ENCODE measurements at regions not wholly inside any gene's neighbourhood (a gene's known extent, or its start where the extent isn't known, plus 50 kb on each side); places are given as distances from the start of the nearest gene placed in this dataset.

DNA sequence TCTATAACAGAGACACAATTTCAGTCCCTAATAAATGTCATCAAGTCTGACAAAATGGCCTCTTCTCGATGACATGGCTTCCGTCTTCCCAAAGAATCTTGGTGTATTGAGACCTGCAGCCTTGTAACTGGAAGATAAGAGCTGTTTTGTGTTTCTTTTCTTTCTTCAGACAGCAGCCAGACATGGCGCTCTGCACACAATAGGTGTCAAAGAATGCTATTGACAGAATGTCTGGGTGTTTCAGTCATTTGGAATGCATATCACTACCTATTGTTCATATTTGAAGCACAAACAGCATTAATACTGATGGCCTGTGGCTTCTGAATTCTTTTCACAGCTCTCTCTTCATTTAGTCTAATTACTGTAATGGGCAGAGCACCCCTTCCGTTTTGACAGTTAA is 344.8 kb downstream of the RPRM start:
- DNase-seq: no peak
- no peak for ATAC-seq
- intact Hi-C loops (cut with DNase I, micrococcal nuclease): no loop called here

DNA sequence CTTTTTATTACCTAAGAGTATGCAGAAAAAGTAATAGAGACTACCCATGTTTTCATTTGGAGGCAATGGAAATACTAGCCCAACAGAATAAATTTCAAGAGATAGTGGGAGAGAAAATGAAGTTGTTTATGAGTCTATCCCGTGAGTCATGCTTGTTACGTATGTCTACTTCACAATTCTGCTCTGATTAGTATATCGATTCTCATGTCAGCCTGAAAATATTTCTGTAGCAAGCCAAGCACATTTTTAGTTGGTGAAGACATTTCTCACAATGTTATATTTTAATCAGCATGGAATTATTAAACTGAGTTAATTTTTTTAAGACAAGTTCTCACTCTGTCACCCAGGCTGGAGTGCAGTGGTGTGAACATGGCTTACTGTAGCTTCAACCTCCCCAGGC is 346.1 kb downstream of the RPRM start:
- ATAC-seq (peak; percentile 27), DNase-seq (no peak)
- intact Hi-C loops (cut with DNase I, micrococcal nuclease): no loop called here

DNA sequence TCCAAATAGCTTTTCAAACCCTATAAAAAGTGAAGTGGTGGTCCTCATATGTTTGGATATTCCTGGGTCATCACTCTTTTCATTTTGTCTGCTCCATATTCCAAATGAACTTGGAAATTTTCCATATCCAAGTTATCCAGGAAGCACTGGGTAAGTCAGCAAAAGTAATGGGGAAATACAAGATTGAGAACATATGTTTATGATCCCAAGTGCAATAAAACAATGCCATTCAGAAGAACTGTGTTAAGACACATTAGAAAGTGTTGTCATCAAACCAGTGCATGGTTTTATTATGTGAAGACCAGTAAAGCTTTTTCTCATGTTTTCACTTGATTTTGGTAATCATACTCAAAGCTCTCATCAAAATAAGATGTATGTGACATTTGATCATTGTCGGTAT is 363.4 kb downstream of the RPRM start:
- ATAC-seq (peak; percentile 100), DNase-seq (no peak)
- intact Hi-C loops (cut with DNase I, micrococcal nuclease): no loop called here

DNA sequence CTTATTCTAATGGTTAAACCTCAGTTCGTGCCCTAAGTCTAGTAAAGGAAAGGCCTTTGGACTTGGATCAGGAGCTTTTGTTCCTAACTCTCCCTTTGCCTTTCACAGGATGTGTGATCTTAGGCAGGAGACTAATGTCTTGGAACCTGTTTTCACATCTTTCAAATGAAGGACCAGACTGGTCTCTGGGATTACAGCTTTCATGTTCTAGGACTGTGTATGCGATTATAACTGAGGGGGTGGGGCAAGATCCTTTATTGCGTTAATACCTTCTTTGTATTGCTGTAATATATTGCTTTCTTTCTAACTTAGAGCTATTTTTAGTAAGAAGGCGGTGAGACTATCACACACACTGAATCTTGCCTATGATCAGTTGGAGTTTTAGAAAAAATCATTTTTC is 368.1 kb downstream of the RPRM start:
- no peak for DNase-seq
- intact Hi-C loops (cut with DNase I, micrococcal nuclease): no loop called here
- peak; percentile 30 for ATAC-seq

DNA sequence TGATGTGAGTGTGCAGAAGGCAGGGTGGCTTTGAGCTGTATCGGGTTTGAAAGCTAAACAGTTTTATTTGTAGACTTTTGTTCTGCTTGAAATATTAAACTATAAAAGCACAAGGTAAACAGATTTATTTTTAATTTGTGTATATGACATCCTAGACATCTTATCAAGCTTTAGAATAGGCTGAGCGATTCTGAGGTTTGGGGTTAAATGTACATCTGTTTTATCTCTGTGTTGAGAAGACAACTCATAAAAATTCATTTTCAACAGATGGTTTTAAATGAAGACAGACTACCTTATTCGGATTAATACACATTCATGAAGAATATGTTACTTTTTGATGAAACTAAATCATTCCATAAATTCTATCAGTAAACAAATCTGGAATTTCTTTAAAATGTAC is 368.8 kb downstream of the RPRM start:
- ATAC-seq (no peak), DNase-seq (no peak)
- intact Hi-C loops (cut with DNase I, micrococcal nuclease): no loop called here

DNA sequence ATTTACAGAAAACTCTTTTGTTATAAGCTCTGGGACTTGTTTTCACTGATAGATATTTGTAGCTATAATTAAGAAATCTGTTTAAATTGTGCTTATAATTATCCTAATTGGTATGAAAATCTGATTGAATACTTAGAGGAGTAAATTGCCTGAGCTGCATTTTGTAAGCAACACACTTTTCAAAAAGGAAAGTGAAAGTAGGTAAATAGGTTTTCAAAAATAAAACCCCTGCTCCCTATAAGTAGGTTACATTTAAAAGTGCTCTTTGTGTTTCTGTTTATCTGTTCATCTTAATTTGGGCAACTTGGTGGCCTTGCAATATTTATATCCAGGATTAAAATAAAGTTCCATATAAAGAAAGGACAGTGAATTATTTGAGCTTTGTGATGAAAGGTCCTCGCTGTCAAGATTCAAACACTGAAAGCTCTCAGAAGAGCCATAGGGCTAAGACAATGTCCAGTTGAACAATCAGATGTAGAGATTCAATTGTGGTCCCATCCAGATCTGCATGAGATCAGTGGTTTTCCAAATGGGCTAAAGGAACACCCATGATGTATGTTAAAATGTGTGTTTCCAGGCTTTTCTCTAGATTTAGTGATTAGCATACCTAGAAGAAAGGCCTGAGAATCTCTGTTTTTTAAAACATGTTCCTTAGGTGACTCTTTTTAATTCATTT is 371.6 kb downstream of the RPRM start:
- intact Hi-C loops (cut with DNase I, micrococcal nuclease): no loop called here
- DNase-seq (no peak), ATAC-seq (no peak)

DNA sequence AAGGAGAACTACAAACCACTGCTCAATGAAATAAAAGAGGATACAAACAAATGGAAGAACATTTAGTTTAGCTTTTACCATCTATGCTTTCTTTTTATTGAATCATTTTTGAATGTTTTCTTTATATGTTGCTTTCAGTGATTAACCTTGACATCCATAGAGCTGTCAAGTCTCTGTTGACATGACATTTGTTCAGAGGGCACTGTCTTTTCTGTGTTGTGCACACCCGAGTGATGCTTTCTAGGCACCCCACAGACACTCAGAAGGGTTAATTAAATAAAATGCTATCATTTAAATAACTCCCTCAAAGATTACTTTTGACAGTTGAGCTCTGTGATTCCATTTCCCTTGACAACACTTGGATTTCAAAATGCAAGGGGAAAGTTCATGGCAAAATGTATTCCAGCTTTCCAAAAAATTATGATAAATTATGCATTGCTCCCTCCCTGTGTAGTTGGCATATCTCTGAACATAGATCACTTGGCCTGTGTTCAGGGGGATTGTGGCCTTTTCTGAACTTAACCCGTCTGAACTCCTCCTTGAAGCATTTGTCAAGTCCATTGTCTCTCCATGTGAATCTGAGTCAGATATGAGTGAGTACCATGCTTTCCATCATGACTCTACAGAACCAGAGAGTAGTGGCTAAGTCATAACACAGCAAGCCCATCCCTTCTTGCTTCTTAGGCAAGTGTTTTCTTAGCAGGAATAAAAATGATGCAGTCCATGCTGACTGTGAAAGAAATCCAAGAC is 372.6 kb downstream of the RPRM start:
- ATAC-seq: no peak
- DNase-seq: no peak
- intact Hi-C loops (cut with DNase I, micrococcal nuclease): no loop called here

DNA sequence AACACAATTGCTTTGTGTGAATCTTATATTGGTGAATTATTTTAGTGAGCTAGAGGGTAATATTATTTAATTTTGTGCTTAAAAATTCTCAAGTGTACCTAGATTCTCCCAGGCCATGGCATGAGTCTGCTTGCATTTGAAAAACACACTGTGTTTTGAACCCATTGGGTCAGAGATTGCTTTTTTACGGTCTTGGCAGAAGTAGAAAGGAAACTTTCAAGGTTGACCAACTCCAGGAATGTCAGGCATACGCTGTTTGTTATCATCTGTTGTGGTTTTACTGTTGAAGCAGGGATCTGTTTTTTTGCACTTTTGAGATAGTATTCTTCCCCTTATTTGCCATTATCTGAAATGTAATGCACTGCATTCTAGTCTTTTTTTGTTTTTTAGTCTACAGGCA is 377.4 kb downstream of the RPRM start:
- no peak for DNase-seq
- intact Hi-C loops (cut with DNase I, micrococcal nuclease): no loop called here
- ATAC-seq: peak; percentile 27

DNA sequence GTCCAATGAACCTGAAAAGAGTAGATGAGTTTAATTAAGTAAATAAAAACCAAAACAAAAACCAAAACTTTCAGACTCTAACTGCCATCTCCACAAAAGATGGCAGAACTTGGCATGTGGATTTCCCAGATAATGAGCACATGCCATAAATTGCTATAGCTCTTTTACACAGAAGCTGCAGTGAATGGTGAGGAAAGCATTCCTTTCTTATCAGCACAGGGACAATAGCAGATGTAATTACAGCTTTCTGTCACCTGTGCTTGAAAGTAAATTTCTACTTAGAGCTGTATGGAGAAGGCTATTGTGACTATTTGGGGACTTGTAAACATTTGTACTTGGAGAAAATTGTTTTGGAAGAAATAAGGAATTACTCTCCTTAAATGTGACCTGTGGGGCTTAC is 378.4 kb downstream of the RPRM start:
- intact Hi-C loops (cut with DNase I, micrococcal nuclease): no loop called here
- ATAC-seq (peak; percentile 90), DNase-seq (no peak)

DNA sequence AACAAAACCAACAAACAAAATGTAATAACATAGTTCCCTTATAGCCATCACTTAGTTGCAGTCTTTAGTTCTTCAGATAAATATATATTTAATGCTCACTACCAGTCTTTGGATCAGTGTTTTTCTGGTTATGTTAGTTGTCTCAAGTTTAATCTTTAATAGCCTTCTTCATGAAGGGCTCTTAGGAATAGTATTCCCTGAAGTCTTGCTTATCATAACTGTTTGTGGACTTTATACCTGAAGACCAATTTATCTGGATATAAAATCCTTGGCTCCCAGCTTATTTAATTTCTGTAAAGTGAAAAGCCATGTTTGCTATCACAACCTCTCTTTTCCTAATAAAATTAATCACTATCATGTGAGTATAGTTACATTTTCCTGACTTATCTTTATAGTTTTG is 379.7 kb downstream of the ARL6IP6 start:
- peak; percentile 88 for ATAC-seq
- no peak for DNase-seq
- intact Hi-C loops (cut with DNase I, micrococcal nuclease): no loop called here

DNA sequence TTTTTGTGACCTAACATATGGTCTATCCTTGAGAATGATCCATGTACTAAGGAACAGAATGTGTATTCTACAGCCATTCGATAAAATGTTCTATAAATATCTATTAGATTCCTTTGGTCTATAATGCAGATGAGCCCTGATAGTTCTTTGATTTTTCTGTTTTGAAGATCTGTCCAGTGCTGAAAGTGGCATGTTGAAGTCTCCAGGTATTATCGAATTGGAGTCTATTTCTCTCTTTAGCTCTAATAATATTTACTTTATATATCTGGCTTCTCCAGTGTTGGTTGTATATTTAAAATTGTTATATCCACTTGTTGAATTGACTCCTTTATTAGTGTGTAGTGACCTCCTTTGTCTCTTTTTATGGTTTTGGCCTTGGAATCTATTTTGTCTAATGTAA is 377.9 kb downstream of the ARL6IP6 start:
- intact Hi-C loops (cut with DNase I, micrococcal nuclease): no loop called here
- no peak for ATAC-seq
- no peak for DNase-seq

DNA sequence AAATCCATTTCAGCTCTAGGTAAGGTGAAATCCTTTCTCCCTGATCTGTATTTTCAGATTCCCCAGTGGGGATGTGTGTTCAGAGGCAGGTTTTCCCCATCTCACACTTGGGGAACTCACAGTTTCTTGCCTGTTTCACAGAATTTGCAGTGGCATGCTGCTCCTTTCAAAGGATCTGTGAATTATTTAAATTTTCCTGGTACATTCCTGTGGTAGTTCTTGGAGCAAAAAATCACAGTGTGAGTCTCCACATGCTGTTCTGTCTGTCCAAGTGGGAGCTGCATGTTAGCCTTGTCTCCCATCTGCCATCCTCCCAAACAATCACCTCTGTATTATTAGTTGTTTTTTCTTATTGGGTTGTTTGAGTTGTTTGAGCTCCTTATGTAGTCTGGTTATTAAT is 372.9 kb downstream of the ARL6IP6 start:
- intact Hi-C loops (cut with DNase I, micrococcal nuclease): no loop called here
- no peak for DNase-seq
- ATAC-seq: no peak

DNA sequence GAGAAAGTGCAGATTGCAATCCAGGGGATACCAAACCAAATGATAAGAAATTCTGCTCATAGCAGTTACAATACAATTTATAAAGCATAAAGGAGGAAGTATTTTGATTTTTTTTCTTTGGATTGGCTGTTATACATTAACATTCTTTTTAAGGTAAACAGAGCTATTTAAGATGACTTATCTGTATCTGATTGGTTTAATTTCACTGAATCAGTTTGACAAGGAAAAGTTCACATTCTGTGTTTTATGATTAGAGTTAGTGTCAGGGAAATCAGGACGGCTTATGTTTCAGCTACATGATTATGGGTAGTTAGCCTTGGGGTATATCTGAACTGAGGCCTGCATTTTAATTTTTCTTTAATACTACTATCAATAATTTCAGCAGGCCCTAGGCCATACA is 360.9 kb downstream of the ARL6IP6 start:
- intact Hi-C loops (cut with DNase I, micrococcal nuclease): no loop called here
- DNase-seq: no peak
- peak; percentile 83 for ATAC-seq

DNA sequence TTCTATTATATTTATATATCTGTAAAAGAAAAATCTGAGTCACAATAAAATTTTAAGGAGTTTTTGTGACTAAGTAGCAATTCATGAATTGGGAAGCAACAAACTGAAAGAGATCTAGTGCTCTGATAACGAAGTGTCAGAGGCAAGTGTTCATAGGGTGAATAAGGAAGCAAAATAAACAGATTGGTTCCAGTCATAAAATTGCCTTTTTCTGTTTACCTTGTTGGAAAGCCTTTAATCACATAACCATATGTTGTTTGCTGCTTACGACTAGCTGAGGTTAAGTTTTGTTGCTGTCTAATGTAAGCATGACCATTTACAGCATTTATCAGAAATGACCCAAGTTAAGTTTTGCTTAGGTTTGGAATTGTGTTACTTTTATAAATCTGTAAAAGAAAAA is 358.9 kb downstream of the ARL6IP6 start:
- DNase-seq: no peak
- intact Hi-C loops (cut with DNase I, micrococcal nuclease): no loop called here
- peak; percentile 89 for ATAC-seq

DNA sequence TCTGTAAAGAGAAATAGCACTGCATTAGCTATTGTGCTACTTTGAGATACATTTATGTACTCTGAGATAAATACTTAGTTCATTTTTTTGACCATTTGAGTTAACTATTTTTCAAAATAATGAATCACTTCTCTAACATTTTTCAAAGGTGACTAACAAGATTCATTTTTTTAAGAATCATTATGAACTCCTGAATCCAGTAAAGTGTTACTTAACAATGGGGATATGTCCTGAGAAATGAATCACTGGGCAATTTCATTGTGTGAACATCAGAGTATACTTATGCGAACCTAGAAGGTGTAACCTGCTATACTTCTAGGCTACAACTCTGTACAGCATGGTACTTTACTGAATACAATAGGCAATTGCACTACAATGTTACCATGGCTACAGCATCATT is 355.8 kb downstream of the ARL6IP6 start:
- ATAC-seq: no peak
- no peak for DNase-seq
- intact Hi-C loops (cut with DNase I, micrococcal nuclease): no loop called here

DNA sequence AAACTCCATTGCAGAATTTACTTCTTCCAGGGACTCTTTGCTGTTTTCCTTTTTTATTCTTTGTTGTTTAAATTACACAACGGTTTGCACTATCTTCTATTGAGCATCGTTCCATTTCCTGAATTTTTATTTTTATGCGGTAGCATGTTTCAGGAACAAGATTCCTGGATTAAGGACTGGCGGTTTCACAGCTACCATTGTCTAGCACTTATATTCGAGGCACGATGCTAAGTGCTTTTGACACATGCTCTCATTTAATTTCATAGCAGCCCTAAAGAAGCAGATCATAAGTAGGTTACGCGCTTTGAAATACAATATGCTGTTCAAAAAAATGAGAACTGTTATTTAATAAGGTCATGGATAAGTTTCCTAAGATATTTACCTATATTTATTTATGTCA is 354.4 kb downstream of the ARL6IP6 start:
- no peak for DNase-seq
- intact Hi-C loops (cut with DNase I, micrococcal nuclease): no loop called here
- no peak for ATAC-seq

DNA sequence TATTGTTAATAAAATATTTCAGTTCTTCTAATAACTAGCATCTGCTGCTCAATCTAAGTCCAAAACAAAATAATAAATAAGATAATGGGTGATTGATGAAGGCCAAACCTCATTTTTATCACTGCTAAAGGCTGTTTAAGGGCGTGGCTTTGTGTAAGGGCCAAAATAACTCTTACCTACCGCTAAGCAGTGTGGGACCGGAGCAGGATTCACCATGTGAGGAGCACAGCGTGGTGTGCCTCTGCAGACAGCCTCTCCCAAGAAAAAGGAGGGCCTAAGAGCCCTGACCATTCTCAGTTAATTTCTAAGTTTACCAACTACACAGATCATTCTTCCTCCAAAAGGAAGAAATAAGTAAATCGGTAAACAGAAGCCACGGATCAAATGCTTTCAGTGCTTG is 353.7 kb downstream of the ARL6IP6 start:
- ATAC-seq: no peak
- intact Hi-C loops (cut with DNase I, micrococcal nuclease): no loop called here
- DNase-seq: no peak

DNA sequence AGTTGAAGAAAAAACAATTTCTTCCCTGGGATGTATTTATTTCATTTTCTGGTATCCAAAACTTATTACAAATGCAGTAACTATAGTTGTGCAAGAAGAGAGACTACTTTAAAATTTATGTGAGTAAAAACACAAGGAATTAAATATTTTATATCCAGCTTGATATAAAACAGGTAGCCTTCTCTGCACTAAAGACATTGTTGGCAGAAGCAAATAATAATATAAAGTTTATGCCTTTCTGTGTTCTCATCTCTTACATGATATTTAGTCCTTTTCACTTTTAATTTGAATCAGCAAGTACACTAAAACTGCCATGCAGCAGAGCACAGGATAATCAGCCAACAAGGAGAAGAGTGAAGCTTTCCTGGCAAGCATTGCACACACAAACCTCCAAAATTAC is 352.7 kb downstream of the ARL6IP6 start:
- DNase-seq (no peak), ATAC-seq (no peak)
- intact Hi-C loops (cut with DNase I, micrococcal nuclease): no loop called here

DNA sequence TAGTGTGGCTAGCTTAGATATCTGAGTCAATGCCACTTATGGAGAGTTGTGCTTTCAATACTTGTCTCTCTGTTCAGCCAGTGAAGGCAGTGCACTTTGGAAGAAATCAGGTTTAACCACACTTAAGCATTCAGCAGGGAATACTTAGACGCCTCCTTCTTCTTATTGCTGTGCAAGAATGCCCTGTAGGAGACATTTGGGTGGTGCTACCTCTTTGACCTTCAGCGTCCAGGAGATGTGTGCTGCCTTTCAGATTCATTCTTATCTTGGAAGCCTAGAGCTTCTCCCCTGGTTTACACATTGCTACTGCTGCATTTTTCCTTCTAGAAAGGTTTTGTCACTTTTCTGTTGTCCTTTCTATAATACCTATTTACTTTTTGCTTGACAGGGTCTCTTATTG is 350.5 kb downstream of the ARL6IP6 start:
- DNase-seq (no peak), ATAC-seq (no peak)
- intact Hi-C loops (cut with DNase I, micrococcal nuclease): no loop called here

DNA sequence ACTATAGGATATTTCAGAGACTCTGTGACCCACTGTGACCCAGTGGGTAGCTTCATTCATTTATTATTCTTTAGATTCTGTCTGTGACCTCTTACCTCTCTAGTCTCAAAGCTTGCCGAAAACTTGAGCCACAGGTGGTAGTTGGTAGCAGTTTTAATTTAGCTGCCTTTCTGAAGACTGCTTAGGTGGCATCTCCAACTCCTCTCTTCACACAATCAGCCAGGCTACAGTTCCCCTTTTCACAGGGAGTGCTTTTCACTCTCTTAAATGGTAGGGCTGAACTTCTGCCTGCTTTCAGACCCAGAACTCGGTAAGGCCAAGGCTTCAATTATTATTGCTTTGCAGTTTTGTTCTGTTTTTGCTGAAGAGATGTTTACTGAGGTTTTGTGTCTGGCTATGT is 349.6 kb downstream of the ARL6IP6 start:
- intact Hi-C loops (cut with DNase I, micrococcal nuclease): no loop called here
- ATAC-seq (no peak), DNase-seq (no peak)
